ENCODE measurements at regions not wholly inside any gene's neighbourhood (a gene's known extent, or its start where the extent isn't known, plus 50 kb on each side); places are given as distances from the start of the nearest gene placed in this dataset.

GRCh38 chr5:105565531-105565930 is 2002.9 kb upstream of the NUDT12 start:
- H3K27ac ChIP-seq = no peak overlapping the region
- TF ChIP-seq, protein P1, sequence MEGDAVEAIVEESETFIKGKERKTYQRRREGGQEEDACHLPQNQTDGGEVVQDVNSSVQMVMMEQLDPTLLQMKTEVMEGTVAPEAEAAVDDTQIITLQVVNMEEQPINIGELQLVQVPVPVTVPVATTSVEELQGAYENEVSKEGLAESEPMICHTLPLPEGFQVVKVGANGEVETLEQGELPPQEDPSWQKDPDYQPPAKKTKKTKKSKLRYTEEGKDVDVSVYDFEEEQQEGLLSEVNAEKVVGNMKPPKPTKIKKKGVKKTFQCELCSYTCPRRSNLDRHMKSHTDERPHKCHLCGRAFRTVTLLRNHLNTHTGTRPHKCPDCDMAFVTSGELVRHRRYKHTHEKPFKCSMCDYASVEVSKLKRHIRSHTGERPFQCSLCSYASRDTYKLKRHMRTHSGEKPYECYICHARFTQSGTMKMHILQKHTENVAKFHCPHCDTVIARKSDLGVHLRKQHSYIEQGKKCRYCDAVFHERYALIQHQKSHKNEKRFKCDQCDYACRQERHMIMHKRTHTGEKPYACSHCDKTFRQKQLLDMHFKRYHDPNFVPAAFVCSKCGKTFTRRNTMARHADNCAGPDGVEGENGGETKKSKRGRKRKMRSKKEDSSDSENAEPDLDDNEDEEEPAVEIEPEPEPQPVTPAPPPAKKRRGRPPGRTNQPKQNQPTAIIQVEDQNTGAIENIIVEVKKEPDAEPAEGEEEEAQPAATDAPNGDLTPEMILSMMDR (conservative IDR thresholded peaks at IDR 0.05) = no peak
- TF ChIP-seq ZFX (IDR thresholded peaks at IDR 0.05) = no peak

- TF ChIP-seq, protein P1 (conservative IDR thresholded peaks at IDR 0.05) = no peak
- no peak for TF ChIP-seq ZFX (IDR thresholded peaks at IDR 0.05)
- H3K27ac ChIP-seq = no peak overlapping the region
Measured at GRCh38 chr5:105563842-105564241, 2001.3 kb upstream of the NUDT12 start.

DNA sequence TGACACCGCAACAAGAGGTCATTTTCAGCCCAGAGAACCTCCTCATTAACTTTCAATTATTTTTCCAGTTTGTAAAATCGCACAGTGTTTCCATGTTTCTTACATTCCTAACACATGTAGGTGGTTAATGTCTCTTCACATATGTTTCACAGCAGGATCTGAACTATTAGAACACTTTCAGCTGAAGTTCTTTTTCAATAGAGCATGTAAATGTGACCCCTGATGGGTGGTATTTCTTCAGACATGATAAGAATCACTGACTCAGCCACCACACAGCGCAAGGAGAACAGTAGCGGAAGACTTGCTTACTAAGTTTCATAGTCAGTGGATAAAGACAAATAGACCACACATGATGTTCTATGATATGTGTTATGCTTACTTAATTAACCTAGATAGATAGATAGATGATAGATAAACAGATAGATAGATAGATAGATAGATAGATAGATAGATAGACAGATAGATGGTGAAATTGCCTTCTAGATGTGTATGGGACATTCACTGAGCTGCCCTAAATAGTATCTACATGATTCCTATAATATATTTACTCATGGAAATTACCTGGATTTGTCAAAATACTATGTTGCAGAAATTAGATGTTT is 1992.1 kb upstream of the NUDT12 start:
- TF ChIP-seq, protein P1 (conservative IDR thresholded peaks at IDR 0.05) = no peak
- no peak for TF ChIP-seq ZFX (IDR thresholded peaks at IDR 0.05)
- H3K27ac ChIP-seq = no peak overlapping the region

GRCh38 chr5:105544300-105544699 is 1981.7 kb upstream of the NUDT12 start:
- no peak for TF ChIP-seq ZFX (IDR thresholded peaks at IDR 0.05)
- TF ChIP-seq, protein P1 (conservative IDR thresholded peaks at IDR 0.05) = no peak

GRCh38 chr5:105536675-105537074 is 1974.1 kb upstream of the NUDT12 start:
- H3K27ac ChIP-seq = no peak overlapping the region
- TF ChIP-seq ZFX (IDR thresholded peaks at IDR 0.05) = no peak
- TF ChIP-seq, protein P1 (conservative IDR thresholded peaks at IDR 0.05) = no peak

More at GRCh38 chr5:105544300-105544699, 1981.7 kb upstream of the NUDT12 start:
- no peak overlapping the region for H3K27ac ChIP-seq

DNA sequence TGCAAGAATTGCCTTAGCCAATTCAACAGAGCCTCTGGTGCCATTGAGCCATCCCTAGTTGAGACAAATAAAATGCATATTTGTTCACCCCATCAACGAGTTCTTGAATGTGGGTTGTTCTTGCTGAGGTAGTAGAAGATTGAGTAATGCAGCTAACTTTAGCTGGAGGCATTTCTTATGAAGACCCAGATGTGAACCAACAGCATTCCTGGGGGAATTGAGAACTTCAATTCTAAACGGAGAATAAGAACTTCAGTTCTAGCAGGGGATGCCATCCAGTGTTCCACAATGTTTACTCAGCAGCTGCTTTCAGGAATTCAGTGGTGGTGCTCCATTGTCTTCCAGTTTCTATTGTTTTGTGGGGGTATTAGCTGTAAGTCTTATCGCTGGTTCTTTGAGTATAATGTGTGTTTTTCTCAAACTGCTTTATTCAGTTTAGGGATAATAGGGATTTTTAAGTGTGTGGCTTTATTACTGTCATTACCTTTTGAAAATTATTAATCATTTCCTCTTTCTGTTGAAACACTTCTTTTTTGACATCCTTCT is 1968.2 kb upstream of the NUDT12 start:
- no peak overlapping the region for H3K27ac ChIP-seq
- TF ChIP-seq, protein P1 (conservative IDR thresholded peaks at IDR 0.05) = no peak
- TF ChIP-seq ZFX (IDR thresholded peaks at IDR 0.05) = no peak

DNA sequence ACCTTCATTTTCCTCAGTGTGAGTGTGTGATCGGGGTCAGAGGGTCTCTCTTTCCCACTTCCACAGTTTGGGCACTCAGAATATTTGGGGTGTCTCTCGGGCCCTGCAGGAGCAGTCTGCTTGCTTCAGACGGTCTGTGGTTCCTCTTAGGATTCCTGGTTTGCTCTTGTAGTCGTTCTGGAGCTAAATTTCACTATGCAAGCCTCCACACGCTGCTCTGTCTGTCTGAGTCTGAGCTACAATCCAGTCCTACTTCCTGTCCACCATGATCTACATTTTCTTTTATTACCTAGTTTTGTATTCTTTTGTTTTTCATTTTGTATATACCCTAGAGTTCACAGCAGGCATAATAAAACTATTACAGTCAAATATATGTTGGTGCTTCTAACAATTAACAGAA is 1967.3 kb upstream of the NUDT12 start:
- TF ChIP-seq, protein P1 (conservative IDR thresholded peaks at IDR 0.05) = no peak
- no peak for TF ChIP-seq ZFX (IDR thresholded peaks at IDR 0.05)
- H3K27ac ChIP-seq = no peak overlapping the region
